PC-9 (cell line): ENCODE measurements at regions not wholly inside any gene's neighbourhood (a gene's known extent, or its start where the extent isn't known, plus 50 kb on each side); places are given as distances from the start of the nearest gene placed in this dataset.

Experiments
- EZH2 ChIP-seq: fragments of 200-600 bp; sonication (generic); IDR thresholded peaks from 2 replicates; pipeline ENCODE4 v1.8.0; 2017; ENCODE audit warnings: antibody characterized with exemption, low read depth
- TF ChIP-seq, protein P1 (sequence below): fragments of 200-600 bp; sonication (generic); conservative IDR thresholded peaks from 2 replicates; pipeline ENCODE4 v1.6.1; 2017; ENCODE audit warnings: mixed run types, antibody characterized with exemption, mild to moderate bottlenecking, moderate library complexity

- TF ChIP-seq, protein P1, sequence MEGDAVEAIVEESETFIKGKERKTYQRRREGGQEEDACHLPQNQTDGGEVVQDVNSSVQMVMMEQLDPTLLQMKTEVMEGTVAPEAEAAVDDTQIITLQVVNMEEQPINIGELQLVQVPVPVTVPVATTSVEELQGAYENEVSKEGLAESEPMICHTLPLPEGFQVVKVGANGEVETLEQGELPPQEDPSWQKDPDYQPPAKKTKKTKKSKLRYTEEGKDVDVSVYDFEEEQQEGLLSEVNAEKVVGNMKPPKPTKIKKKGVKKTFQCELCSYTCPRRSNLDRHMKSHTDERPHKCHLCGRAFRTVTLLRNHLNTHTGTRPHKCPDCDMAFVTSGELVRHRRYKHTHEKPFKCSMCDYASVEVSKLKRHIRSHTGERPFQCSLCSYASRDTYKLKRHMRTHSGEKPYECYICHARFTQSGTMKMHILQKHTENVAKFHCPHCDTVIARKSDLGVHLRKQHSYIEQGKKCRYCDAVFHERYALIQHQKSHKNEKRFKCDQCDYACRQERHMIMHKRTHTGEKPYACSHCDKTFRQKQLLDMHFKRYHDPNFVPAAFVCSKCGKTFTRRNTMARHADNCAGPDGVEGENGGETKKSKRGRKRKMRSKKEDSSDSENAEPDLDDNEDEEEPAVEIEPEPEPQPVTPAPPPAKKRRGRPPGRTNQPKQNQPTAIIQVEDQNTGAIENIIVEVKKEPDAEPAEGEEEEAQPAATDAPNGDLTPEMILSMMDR, result no peak
- no peak for TF ChIP-seq EZH2
Observed at GRCh38 chr21:32065654-32066053, 192.8 kb downstream of the HUNK start.
